Natural killer cell (primary cell): ENCODE measurements at regions not wholly inside any gene's neighbourhood (a gene's known extent, or its start where the extent isn't known, plus 50 kb on each side); places are given as distances from the start of the nearest gene placed in this dataset.

ENCODE experiments used
- ATAC-seq, 3 donors: fragments of 150-1000 bp in 2 of 3; fragments of 200-7000 bp in 1 of 3; cut with Tn5 transposase; 1 replicate in 1 of 3; 2 replicates in 2 of 3; pipeline ENCODE4 v1.10.0; 2021; ENCODE audit warnings: mild to moderate bottlenecking in 2 of 3, moderate library complexity in 2 of 3
- DNase-seq, 2 donors: peaks; one replicate each; pipeline versions ENCODE4 v3.0.0 to v3.0.0-alpha.2; 2013 to 2021; ENCODE audit warnings: mixed read lengths in 1 of 2
- H3K27ac ChIP-seq: one replicate; pipeline ENCODE4 v1.5.1; 2013; ENCODE audit warnings: mild to moderate bottlenecking, low read length
- H3K27me3 ChIP-seq: one replicate; pipeline ENCODE4 v1.6.1; 2013; ENCODE audit warnings: low read length; ENCODE audit not compliant: control insufficient read depth, insufficient read depth
- H3K36me3 ChIP-seq: one replicate; pipeline ENCODE4 v1.6.1; 2013; ENCODE audit warnings: low read length; ENCODE audit not compliant: control insufficient read depth, insufficient read depth
- H3K4me1 ChIP-seq: one replicate; pipeline ENCODE4 v1.6.1; 2013; ENCODE audit warnings: low read length; ENCODE audit not compliant: control insufficient read depth, insufficient read depth
- H3K4me3 ChIP-seq: one replicate; pipeline ENCODE4 v1.5.1; 2013; ENCODE audit warnings: low read length
- H3K9me3 ChIP-seq: one replicate; pipeline ENCODE4 v1.6.1; 2013; ENCODE audit warnings: low read length; ENCODE audit not compliant: control insufficient read depth, insufficient read depth
- H3K27ac Mint-ChIP-seq, 2 donors: one replicate each; pipeline ENCODE4 v1.8.0; 2022; ENCODE audit warnings: mild to moderate bottlenecking in 2 of 2, mixed read lengths in 2 of 2, moderate library complexity in 1 of 2
- H3K27me3 Mint-ChIP-seq, 2 donors: one replicate each; pipeline ENCODE4 v1.8.0; 2022; ENCODE audit warnings: low read depth in 2 of 2, mixed read lengths in 2 of 2
- H3K36me3 Mint-ChIP-seq: one replicate; pipeline ENCODE4 v1.8.0; 2022; ENCODE audit warnings: mixed read lengths
- H3K4me1 Mint-ChIP-seq, 2 donors: one replicate each; pipeline ENCODE4 v1.8.0; 2022; ENCODE audit warnings: mixed read lengths in 2 of 2
- H3K4me3 Mint-ChIP-seq: one replicate; pipeline ENCODE4 v1.8.0; 2022; ENCODE audit warnings: mild to moderate bottlenecking, moderate library complexity, mixed read lengths
- H3K9me3 Mint-ChIP-seq, 2 donors: one replicate each; pipeline ENCODE4 v1.8.0; 2022; ENCODE audit warnings: mixed read lengths in 2 of 2
- CTCF ChIP-seq: fragments of 200-600 bp; IDR thresholded peaks from one replicate; pipeline ENCODE4 v1.8.0; 2022; ENCODE audit warnings: antibody characterized with exemption
- WGBS: methylation state at CpG from one replicate; pipeline ENCODE4 v1.1.7; 2013; ENCODE audit warnings: missing lambda C conversion rate; ENCODE audit not compliant: insufficient coverage; 5-methylcytosine and 5-hydroxymethylcytosine counted together
- intact Hi-C: fragments of 100-400 bp; cut with micrococcal nuclease; formaldehyde crosslinking; loops from one replicate; pipeline ENCODE4 v1.14.2; 2022

DNA sequence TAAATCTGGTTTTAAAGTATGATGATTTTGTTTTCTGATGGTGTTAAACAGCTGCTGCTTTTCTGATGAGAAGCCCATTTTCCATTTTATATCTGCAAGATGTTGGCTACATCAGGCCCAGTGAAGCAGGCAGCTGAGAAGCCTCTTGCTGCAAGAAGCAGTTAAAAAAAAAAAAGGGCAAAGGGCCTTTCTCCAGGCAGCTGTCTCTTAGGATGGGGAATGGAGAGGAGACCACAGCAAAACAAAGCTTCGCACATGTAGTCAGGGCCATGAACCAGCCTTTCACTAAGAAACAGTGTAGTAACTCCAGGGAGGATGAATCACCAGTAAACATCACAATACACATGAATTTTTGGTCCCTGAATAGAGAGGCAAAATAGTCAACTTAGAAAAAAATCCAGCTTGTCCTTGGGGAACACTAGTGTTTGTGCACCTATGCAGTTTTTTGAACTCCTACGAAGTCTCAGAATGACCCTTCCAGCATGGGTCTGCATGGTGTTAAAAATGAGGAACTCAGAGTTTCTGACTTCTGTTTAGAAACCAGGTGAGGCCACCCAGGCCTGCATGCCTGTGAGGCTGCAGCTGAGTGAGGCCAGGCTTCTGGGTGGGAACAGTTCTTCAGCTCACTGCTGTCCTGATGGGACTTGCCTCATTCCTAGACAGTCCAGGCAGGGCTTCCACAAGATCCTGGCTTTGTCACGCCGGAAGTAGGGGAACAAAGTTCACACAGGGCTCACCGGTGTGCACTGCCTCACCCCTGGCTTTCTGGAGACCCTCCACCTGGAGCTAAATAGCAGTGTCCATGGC is 518.7 kb downstream of the MCTP2 start:
- no peaks in the 10 kb centered on the region for H3K4me1 Mint-ChIP-seq
- intact Hi-C loops, result no loop called here

GRCh38 chr15:94760348-94760747 is 529.0 kb downstream of the MCTP2 start:
- DNase-seq (no peak), ATAC-seq (no peak)
- Mint-ChIP-seq H3K27me3 (no peaks in the 10 kb centered on the region), H3K36me3 (no peaks in the 10 kb centered on the region), H3K27ac (no peak overlapping the region), H3K4me1 (no peaks in the 10 kb centered on the region), H3K4me3 (no peak overlapping the region), H3K9me3 (no peaks in the 10 kb centered on the region)
- Histone ChIP-seq H3K27me3 (no peaks in the 10 kb centered on the region), H3K9me3 (no peaks in the 10 kb centered on the region), H3K27ac (no peak overlapping the region), H3K4me3 (no peak overlapping the region), H3K36me3 (no peaks in the 10 kb centered on the region), H3K4me1 (no peaks in the 10 kb centered on the region)
- no peak for TF ChIP-seq CTCF
- intact Hi-C loops, result no loop called here
- 94% methylated on average over 2 of the region's 2 CpGs for WGBS

More for the DNA sequence above, 518.7 kb downstream of the MCTP2 start:
- H3K4me1 ChIP-seq, result no peaks in the 10 kb centered on the region
- H3K4me3 Mint-ChIP-seq, result no peak overlapping the region
- H3K36me3 ChIP-seq, result no peaks in the 10 kb centered on the region
- no peaks in the 10 kb centered on the region for H3K36me3 Mint-ChIP-seq
- WGBS, result 80% methylated on average over 5 of the region's 5 CpGs
- ATAC-seq (peak in 1 of 3 donors; percentile 35), DNase-seq (no peak)
- no peak overlapping the region for H3K27ac ChIP-seq
- no peak overlapping the region for H3K27ac Mint-ChIP-seq
- H3K27me3 Mint-ChIP-seq, result peaks cover 7 to 12% of the 10 kb centered on the region in 2 donors
- no peaks in the 10 kb centered on the region for H3K27me3 ChIP-seq
- no peaks in the 10 kb centered on the region for H3K9me3 ChIP-seq
- H3K9me3 Mint-ChIP-seq, result no peaks in the 10 kb centered on the region
- no peak overlapping the region for H3K4me3 ChIP-seq
- TF ChIP-seq CTCF, result no peak

DNA sequence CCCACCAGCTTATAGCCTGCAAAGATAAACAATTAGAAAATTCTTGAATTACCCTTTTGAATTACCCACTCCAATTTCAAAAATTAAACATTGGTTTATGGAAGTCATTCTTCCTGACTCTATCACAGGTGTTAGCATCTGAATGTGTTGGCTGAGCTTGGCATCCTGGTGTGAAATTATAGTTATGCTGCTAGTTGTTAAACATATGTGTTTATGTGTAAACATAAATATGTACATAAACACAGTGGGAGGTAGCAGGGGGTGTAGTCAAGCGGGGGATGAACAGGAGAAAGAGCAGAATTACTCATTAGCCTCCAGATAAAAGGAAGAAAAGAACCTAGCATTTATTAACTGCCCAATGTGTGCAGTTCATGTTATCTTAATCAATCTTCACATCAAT is 530.2 kb downstream of the MCTP2 start:
- H3K4me1 Mint-ChIP-seq, result no peaks in the 10 kb centered on the region
- H3K36me3 ChIP-seq, result no peaks in the 10 kb centered on the region
- 40% methylated on average over 1 of the region's 1 CpG for WGBS
- no peak overlapping the region for H3K4me3 Mint-ChIP-seq
- no peaks in the 10 kb centered on the region for H3K27me3 ChIP-seq
- no peak for TF ChIP-seq CTCF
- intact Hi-C loops, result no loop called here
- no peaks in the 10 kb centered on the region for H3K27me3 Mint-ChIP-seq
- H3K4me1 ChIP-seq, result no peaks in the 10 kb centered on the region
- H3K27ac ChIP-seq, result no peak overlapping the region
- no peaks in the 10 kb centered on the region for H3K9me3 ChIP-seq
- ATAC-seq (no peak), DNase-seq (no peak)
- no peaks in the 10 kb centered on the region for H3K36me3 Mint-ChIP-seq
- H3K4me3 ChIP-seq, result no peak overlapping the region
- H3K27ac Mint-ChIP-seq, result no peak overlapping the region
- H3K9me3 Mint-ChIP-seq, result no peaks in the 10 kb centered on the region

DNA sequence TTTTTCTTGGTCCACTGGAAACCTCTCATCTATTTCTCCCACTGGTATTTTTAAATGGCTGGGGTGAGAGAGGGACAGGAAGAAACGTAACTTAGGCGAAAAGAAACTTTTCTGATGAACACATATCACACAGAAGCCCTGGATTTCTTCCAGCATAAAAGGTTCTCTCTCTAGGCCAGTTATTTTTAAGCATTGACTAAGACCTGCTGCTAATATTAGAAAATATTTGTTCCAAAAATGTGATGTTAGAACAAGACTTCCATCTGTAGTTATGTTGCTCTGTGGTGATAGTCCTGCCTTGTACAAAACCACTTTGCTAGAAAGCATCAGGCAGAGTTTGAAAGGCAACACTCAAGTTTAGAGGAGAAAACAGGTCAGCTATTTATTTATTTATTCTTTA is 537.7 kb downstream of the MCTP2 start:
- H3K27me3 ChIP-seq, result no peaks in the 10 kb centered on the region
- Mint-ChIP-seq H3K4me3 (no peak overlapping the region), H3K4me1 (no peaks in the 10 kb centered on the region), H3K9me3 (no peaks in the 10 kb centered on the region), H3K36me3 (no peaks in the 10 kb centered on the region), H3K27ac (no peak overlapping the region), H3K27me3 (peaks cover 0 to 7% of the 10 kb centered on the region in 2 donors)
- no CpG with 5 or more reads among the region's 2 CpGs for whole genome bisulfite sequencing
- DNase-seq, result no peak
- intact Hi-C loops, result no loop called here
- H3K9me3 ChIP-seq, result no peaks in the 10 kb centered on the region
- no peaks in the 10 kb centered on the region for H3K36me3 ChIP-seq
- no peak for ATAC-seq
- no peak for TF ChIP-seq CTCF
- no peak overlapping the region for H3K27ac ChIP-seq
- H3K4me1 ChIP-seq, result no peaks in the 10 kb centered on the region
- no peak overlapping the region for H3K4me3 ChIP-seq
